ENCODE measurements at regions not wholly inside any gene's neighbourhood (a gene's known extent, or its start where the extent isn't known, plus 50 kb on each side); places are given as distances from the start of the nearest gene placed in this dataset.

GRCh38 chr4:144463236-144463635 is 182.7 kb upstream of the HHIP start:
- no peaks in the 10 kb centered on the region for H4K20me1 ChIP-seq (ENCODE audit: control insufficient read depth, insufficient read depth, low read depth, low read length)
- no peaks in the 10 kb centered on the region for H3K4me1 ChIP-seq (ENCODE audit: control insufficient read depth, low read length)
- no peaks in the 10 kb centered on the region for H3K79me2 ChIP-seq (ENCODE audit: control insufficient read depth, low read length)
- H3K4me2 ChIP-seq (ENCODE audit: low read length), result no peak overlapping the region
- no peaks in the 10 kb centered on the region for H3K36me3 ChIP-seq (ENCODE audit: control insufficient read depth, low read length)
- H3K9me2 ChIP-seq (replicated peaks; ENCODE audit: control insufficient read depth, low read length), result no peaks in the 10 kb centered on the region
- H3K27ac ChIP-seq (ENCODE audit: low read depth, low read length), result no peak overlapping the region
- no peaks in the 10 kb centered on the region for H3F3A ChIP-seq (ENCODE audit: control insufficient read depth, insufficient read depth)
- H3K27me3 ChIP-seq (ENCODE audit: control insufficient read depth, low read length), result no peaks in the 10 kb centered on the region
- no peak overlapping the region for H3K4me3 ChIP-seq (ENCODE audit: low read length)
- TF ChIP-seq EZH2phosphoT487 (IDR thresholded peaks at IDR 0.05; ENCODE audit: borderline replicate concordance, low read length) (no peak), CTCF (IDR thresholded peaks at IDR 0.05; ENCODE audit: low read depth, low read length, poor library complexity, severe bottlenecking) (no peak)
- H3K9me3 ChIP-seq (ENCODE audit: control insufficient read depth, insufficient read depth, low read length), result no peaks in the 10 kb centered on the region

GRCh38 chr4:144463896-144464295 is 182.1 kb upstream of the HHIP start:
- Histone ChIP-seq H3K4me1 (ENCODE audit: control insufficient read depth, low read length) (no peaks in the 10 kb centered on the region), H3K9me3 (ENCODE audit: control insufficient read depth, insufficient read depth, low read length) (no peaks in the 10 kb centered on the region), H4K20me1 (ENCODE audit: control insufficient read depth, insufficient read depth, low read depth, low read length) (no peaks in the 10 kb centered on the region), H3K4me3 (ENCODE audit: low read length) (no peak overlapping the region), H3K27ac (ENCODE audit: low read depth, low read length) (no peak overlapping the region), H3K9me2 (replicated peaks; ENCODE audit: control insufficient read depth, low read length) (no peaks in the 10 kb centered on the region), H3F3A (ENCODE audit: control insufficient read depth, insufficient read depth) (no peaks in the 10 kb centered on the region), H3K27me3 (ENCODE audit: control insufficient read depth, low read length) (no peaks in the 10 kb centered on the region), H3K36me3 (ENCODE audit: control insufficient read depth, low read length) (no peaks in the 10 kb centered on the region), H3K4me2 (ENCODE audit: low read length) (no peak overlapping the region), H3K79me2 (ENCODE audit: control insufficient read depth, low read length) (no peaks in the 10 kb centered on the region)
- no peak for TF ChIP-seq EZH2phosphoT487 (IDR thresholded peaks at IDR 0.05; ENCODE audit: borderline replicate concordance, low read length)
- TF ChIP-seq CTCF (IDR thresholded peaks at IDR 0.05; ENCODE audit: low read depth, low read length, poor library complexity, severe bottlenecking), result no peak

GRCh38 chr4:144465546-144465945 is 180.4 kb upstream of the HHIP start:
- no peaks in the 10 kb centered on the region for H3F3A ChIP-seq (ENCODE audit: control insufficient read depth, insufficient read depth)
- no peak overlapping the region for H3K4me3 ChIP-seq (ENCODE audit: low read length)
- H3K9me3 ChIP-seq (ENCODE audit: control insufficient read depth, insufficient read depth, low read length), result no peaks in the 10 kb centered on the region
- H3K4me2 ChIP-seq (ENCODE audit: low read length), result no peak overlapping the region
- H4K20me1 ChIP-seq (ENCODE audit: control insufficient read depth, insufficient read depth, low read depth, low read length), result no peaks in the 10 kb centered on the region
- no peaks in the 10 kb centered on the region for H3K4me1 ChIP-seq (ENCODE audit: control insufficient read depth, low read length)
- no peak for TF ChIP-seq CTCF (IDR thresholded peaks at IDR 0.05; ENCODE audit: low read depth, low read length, poor library complexity, severe bottlenecking)
- no peak for TF ChIP-seq EZH2phosphoT487 (IDR thresholded peaks at IDR 0.05; ENCODE audit: borderline replicate concordance, low read length)
- H3K27me3 ChIP-seq (ENCODE audit: control insufficient read depth, low read length), result no peaks in the 10 kb centered on the region
- no peak overlapping the region for H3K27ac ChIP-seq (ENCODE audit: low read depth, low read length)
- no peaks in the 10 kb centered on the region for H3K79me2 ChIP-seq (ENCODE audit: control insufficient read depth, low read length)
- H3K9me2 ChIP-seq (replicated peaks; ENCODE audit: control insufficient read depth, low read length), result no peaks in the 10 kb centered on the region
- H3K36me3 ChIP-seq (ENCODE audit: control insufficient read depth, low read length), result no peaks in the 10 kb centered on the region

GRCh38 chr4:144480068-144480467 is 165.9 kb upstream of the HHIP start:
- Histone ChIP-seq H3K27ac (ENCODE audit: low read depth, low read length) (no peak overlapping the region), H3K9me2 (replicated peaks; ENCODE audit: control insufficient read depth, low read length) (no peaks in the 10 kb centered on the region), H3K36me3 (ENCODE audit: control insufficient read depth, low read length) (no peaks in the 10 kb centered on the region), H3K27me3 (ENCODE audit: control insufficient read depth, low read length) (no peaks in the 10 kb centered on the region), H3F3A (ENCODE audit: control insufficient read depth, insufficient read depth) (no peaks in the 10 kb centered on the region), H4K20me1 (ENCODE audit: control insufficient read depth, insufficient read depth, low read depth, low read length) (no peaks in the 10 kb centered on the region), H3K79me2 (ENCODE audit: control insufficient read depth, low read length) (no peaks in the 10 kb centered on the region), H3K4me1 (ENCODE audit: control insufficient read depth, low read length) (no peaks in the 10 kb centered on the region), H3K9me3 (ENCODE audit: control insufficient read depth, insufficient read depth, low read length) (no peaks in the 10 kb centered on the region; the same call in 1 of the 2 replicates), H3K4me2 (ENCODE audit: low read length) (no peak overlapping the region), H3K4me3 (ENCODE audit: low read length) (no peak overlapping the region)
- TF ChIP-seq EZH2phosphoT487 (IDR thresholded peaks at IDR 0.05; ENCODE audit: borderline replicate concordance, low read length), result no peak
- no peak for TF ChIP-seq CTCF (IDR thresholded peaks at IDR 0.05; ENCODE audit: low read depth, low read length, poor library complexity, severe bottlenecking)

All from DOHH2 (cell line).